Gastroesophageal sphincter (tissue), 3 donors: ENCODE measurements at regions not wholly inside any gene's neighbourhood (a gene's known extent, or its start where the extent isn't known, plus 50 kb on each side); places are given as distances from the start of the nearest gene placed in this dataset.

ENCODE experiments used
- CTCF ChIP-seq, 4 experiments: fragments of 200-600 bp in 2 of 4; fragments of 450-650 bp in 2 of 4; sonication (generic) in 1 of 4; IDR thresholded peaks; one replicate each; pipeline ENCODE4 v1.5.1; 2017 to 2019; ENCODE audit warnings: antibody characterized with exemption in 4 of 4, mild to moderate bottlenecking in 2 of 4, moderate library complexity in 2 of 4
- EP300 ChIP-seq: sonication (generic); formaldehyde crosslinking; IDR thresholded peaks from one replicate; pipeline ENCODE4 v1.6.1; 2017; ENCODE audit warnings: antibody characterized with exemption, mild to moderate bottlenecking
- POLR2A ChIP-seq, 2 donors: fragments of 450-650 bp; IDR thresholded peaks; one replicate each; pipeline ENCODE4 v1.6.1; 2017; ENCODE audit warnings: antibody characterized with exemption in 2 of 2, mild to moderate bottlenecking in 2 of 2, moderate library complexity in 1 of 2
- POLR2AphosphoS5 ChIP-seq: sonication (generic); formaldehyde crosslinking; IDR thresholded peaks from one replicate; pipeline ENCODE4 v1.6.1; 2017; ENCODE audit warnings: antibody characterized with exemption

- TF ChIP-seq POLR2A (IDR thresholded peaks at IDR 0.05) (no peak), CTCF (IDR thresholded peaks at IDR 0.05) (no peak), POLR2AphosphoS5 (no peak), EP300 (no peak)
Measured at GRCh38 chr16:56072096-56072495, 119.2 kb upstream of the GNAO1 start.
